ENCODE measurements at regions not wholly inside any gene's neighbourhood (a gene's known extent, or its start where the extent isn't known, plus 50 kb on each side); places are given as distances from the start of the nearest gene placed in this dataset.
A peak's percentile ranks its signal among the peaks of the same experiment; 100 is the strongest.

- H3K4me3 Mint-ChIP-seq (ENCODE audit: low read depth) = no peak overlapping the region
- peaks cover 6% of the 10 kb centered on the region for H3K27me3 Mint-ChIP-seq
- no peak overlapping the region for H3K27ac Mint-ChIP-seq
- H3K36me3 Mint-ChIP-seq (ENCODE audit: insufficient read depth) = no peaks in the 10 kb centered on the region
- H3K9me3 Mint-ChIP-seq (ENCODE audit: low read depth) = no peaks in the 10 kb centered on the region
- DNase-seq (ENCODE audit: low spot score, unreplicated experiment) = no peak
- peaks cover 2% of the 10 kb centered on the region for H3K4me1 Mint-ChIP-seq (ENCODE audit: low read depth)
- TF ChIP-seq, protein P1, sequence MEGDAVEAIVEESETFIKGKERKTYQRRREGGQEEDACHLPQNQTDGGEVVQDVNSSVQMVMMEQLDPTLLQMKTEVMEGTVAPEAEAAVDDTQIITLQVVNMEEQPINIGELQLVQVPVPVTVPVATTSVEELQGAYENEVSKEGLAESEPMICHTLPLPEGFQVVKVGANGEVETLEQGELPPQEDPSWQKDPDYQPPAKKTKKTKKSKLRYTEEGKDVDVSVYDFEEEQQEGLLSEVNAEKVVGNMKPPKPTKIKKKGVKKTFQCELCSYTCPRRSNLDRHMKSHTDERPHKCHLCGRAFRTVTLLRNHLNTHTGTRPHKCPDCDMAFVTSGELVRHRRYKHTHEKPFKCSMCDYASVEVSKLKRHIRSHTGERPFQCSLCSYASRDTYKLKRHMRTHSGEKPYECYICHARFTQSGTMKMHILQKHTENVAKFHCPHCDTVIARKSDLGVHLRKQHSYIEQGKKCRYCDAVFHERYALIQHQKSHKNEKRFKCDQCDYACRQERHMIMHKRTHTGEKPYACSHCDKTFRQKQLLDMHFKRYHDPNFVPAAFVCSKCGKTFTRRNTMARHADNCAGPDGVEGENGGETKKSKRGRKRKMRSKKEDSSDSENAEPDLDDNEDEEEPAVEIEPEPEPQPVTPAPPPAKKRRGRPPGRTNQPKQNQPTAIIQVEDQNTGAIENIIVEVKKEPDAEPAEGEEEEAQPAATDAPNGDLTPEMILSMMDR (IDR thresholded peaks at IDR 0.05; ENCODE audit: unreplicated experiment) = no peak
These were observed 151.3 kb upstream of the ZFHX3 start for GRCh38 chr16:73199214-73199613.

- Mint-ChIP-seq H3K27me3 (peaks cover 6% of the 10 kb centered on the region), H3K36me3 (ENCODE audit: insufficient read depth) (no peaks in the 10 kb centered on the region), H3K4me1 (ENCODE audit: low read depth) (peaks cover 2% of the 10 kb centered on the region), H3K27ac (no peak overlapping the region), H3K4me3 (ENCODE audit: low read depth) (no peak overlapping the region), H3K9me3 (ENCODE audit: low read depth) (no peaks in the 10 kb centered on the region)
- no peak for DNase-seq (ENCODE audit: low spot score, unreplicated experiment)
- TF ChIP-seq, protein P1 (IDR thresholded peaks at IDR 0.05; ENCODE audit: unreplicated experiment) = no peak
These were observed 150.6 kb upstream of the ZFHX3 start for GRCh38 chr16:73198481-73198880.

DNA sequence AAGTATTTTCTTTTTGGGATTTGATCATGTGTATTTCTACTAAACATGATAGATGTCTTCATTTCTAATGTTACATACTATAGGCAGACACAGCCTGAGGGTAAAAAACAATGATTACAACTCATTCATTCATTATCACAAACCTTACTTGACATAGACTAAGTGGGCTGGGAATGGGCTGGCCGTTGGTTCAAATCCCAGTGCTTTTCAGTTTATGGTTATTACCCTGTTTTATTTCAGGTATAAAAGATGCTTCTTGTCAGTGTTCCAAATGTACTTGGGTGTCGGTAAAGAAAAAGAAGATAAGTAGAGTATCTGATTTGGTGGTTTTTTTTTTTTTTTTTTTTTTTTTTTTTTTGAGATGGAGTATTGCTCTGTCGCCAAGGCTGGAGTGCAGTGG is 149.7 kb upstream of the ZFHX3 start:
- no peaks in the 10 kb centered on the region for H3K36me3 Mint-ChIP-seq (ENCODE audit: insufficient read depth)
- TF ChIP-seq, protein P1 (IDR thresholded peaks at IDR 0.05; ENCODE audit: unreplicated experiment) = no peak
- no peak overlapping the region for H3K4me3 Mint-ChIP-seq (ENCODE audit: low read depth)
- peaks cover 10% of the 10 kb centered on the region for H3K27me3 Mint-ChIP-seq
- peaks cover 2% of the 10 kb centered on the region for H3K4me1 Mint-ChIP-seq (ENCODE audit: low read depth)
- no peak for DNase-seq (ENCODE audit: low spot score, unreplicated experiment)
- H3K27ac Mint-ChIP-seq = no peak overlapping the region
- H3K9me3 Mint-ChIP-seq (ENCODE audit: low read depth) = no peaks in the 10 kb centered on the region

DNA sequence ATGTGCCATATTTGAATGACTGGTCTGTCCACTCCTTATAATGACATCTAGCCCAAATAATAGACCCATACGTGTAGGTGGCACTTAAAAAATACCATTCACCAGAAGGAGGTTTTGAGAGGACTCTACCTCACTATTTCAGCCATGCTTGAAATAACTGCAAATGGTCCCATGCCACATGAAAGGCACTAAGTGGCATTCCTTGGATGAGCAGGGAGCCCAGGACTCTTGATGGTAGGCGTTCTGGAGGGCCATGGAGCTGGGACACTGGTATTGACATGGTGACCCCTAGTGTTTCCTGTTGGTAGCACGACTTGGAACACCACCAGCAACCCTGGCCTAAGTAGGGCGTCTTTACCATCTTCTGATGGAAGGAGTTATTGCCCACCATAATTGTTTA is 148.7 kb upstream of the ZFHX3 start:
- Mint-ChIP-seq H3K27me3 (peaks cover 19% of the 10 kb centered on the region), H3K36me3 (ENCODE audit: insufficient read depth) (no peaks in the 10 kb centered on the region), H3K27ac (no peak overlapping the region), H3K4me1 (ENCODE audit: low read depth) (peaks cover 9% of the 10 kb centered on the region), H3K4me3 (ENCODE audit: low read depth) (no peak overlapping the region), H3K9me3 (ENCODE audit: low read depth) (no peaks in the 10 kb centered on the region)
- DNase-seq (ENCODE audit: low spot score, unreplicated experiment) = no peak
- TF ChIP-seq, protein P1 (IDR thresholded peaks at IDR 0.05; ENCODE audit: unreplicated experiment) = peak; percentile 57

GRCh38 chr16:73193464-73193863 is 145.5 kb upstream of the ZFHX3 start:
- no peaks in the 10 kb centered on the region for H3K9me3 Mint-ChIP-seq (ENCODE audit: low read depth)
- H3K36me3 Mint-ChIP-seq (ENCODE audit: insufficient read depth) = no peaks in the 10 kb centered on the region
- H3K4me3 Mint-ChIP-seq (ENCODE audit: low read depth) = no peak overlapping the region
- TF ChIP-seq, protein P1 (IDR thresholded peaks at IDR 0.05; ENCODE audit: unreplicated experiment) = no peak
- peaks cover 15% of the 10 kb centered on the region for H3K4me1 Mint-ChIP-seq (ENCODE audit: low read depth)
- no peak for DNase-seq (ENCODE audit: low spot score, unreplicated experiment)
- H3K27me3 Mint-ChIP-seq = peaks cover 41% of the 10 kb centered on the region
- no peak overlapping the region for H3K27ac Mint-ChIP-seq
